Adrenal gland (tissue), 5 donors: ENCODE measurements at regions not wholly inside any gene's neighbourhood (a gene's known extent, or its start where the extent isn't known, plus 50 kb on each side); places are given as distances from the start of the nearest gene placed in this dataset.

Experiments used
- POLR2A ChIP-seq, 2 donors: fragments of 450-650 bp; IDR thresholded peaks; one replicate each; pipeline ENCODE4 v1.6.1; 2017; ENCODE audit warnings: antibody characterized with exemption in 2 of 2, mild to moderate bottlenecking in 2 of 2, moderate library complexity in 1 of 2
- TF ChIP-seq, protein P1 (sequence below), 6 experiments: fragments of 450-650 bp in 4 of 6; fragments of 200-600 bp in 2 of 6; sonication (generic) in 1 of 6; IDR thresholded peaks; 1 replicate in 5 of 6; 2 replicates in 1 of 6; pipeline versions ENCODE4 v1.5.1 to v1.8.0; 2016 to 2021; ENCODE audit warnings: antibody characterized with exemption in 6 of 6, mild to moderate bottlenecking in 2 of 6, moderate library complexity in 1 of 6
- donor health status: DM: no; HTN: no; CAD: no.

DNA sequence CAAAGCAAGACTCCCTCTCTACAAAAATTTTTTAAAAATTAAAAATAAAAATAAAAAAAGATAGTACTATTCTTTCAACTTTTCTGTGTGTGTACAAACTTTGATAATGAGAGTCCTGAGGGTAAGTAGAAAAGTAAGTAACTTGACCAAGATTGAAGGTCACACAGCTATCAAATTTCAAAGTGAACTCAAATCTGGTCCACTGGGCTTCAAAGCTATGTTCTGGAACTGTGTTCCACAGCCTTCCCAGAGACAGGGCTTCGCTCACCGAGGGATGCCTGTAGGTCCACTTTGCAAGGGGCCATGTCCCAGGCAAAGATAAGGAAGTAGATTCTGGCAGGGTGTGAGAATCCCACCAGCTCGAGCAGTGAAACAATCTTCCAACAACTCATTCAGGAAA is 56.3 kb upstream of the TNRC6A start:
- TF ChIP-seq, protein P1, sequence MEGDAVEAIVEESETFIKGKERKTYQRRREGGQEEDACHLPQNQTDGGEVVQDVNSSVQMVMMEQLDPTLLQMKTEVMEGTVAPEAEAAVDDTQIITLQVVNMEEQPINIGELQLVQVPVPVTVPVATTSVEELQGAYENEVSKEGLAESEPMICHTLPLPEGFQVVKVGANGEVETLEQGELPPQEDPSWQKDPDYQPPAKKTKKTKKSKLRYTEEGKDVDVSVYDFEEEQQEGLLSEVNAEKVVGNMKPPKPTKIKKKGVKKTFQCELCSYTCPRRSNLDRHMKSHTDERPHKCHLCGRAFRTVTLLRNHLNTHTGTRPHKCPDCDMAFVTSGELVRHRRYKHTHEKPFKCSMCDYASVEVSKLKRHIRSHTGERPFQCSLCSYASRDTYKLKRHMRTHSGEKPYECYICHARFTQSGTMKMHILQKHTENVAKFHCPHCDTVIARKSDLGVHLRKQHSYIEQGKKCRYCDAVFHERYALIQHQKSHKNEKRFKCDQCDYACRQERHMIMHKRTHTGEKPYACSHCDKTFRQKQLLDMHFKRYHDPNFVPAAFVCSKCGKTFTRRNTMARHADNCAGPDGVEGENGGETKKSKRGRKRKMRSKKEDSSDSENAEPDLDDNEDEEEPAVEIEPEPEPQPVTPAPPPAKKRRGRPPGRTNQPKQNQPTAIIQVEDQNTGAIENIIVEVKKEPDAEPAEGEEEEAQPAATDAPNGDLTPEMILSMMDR (IDR thresholded peaks at IDR 0.05) = no peak
- no peak for TF ChIP-seq POLR2A (IDR thresholded peaks at IDR 0.05)
